NCI-H524 treated with DMSO at 0.1 percent for 48 hours (cell line): ENCODE measurements at regions not wholly inside any gene's neighbourhood (a gene's known extent, or its start where the extent isn't known, plus 50 kb on each side); places are given as distances from the start of the nearest gene placed in this dataset.
"Not testable (repeated sequence)": the region's sequence is repeated elsewhere in the genome, so short reads cannot be mapped to it uniquely, and the experiment has no call there.

Source experiments
- DNase-seq: peaks from one replicate; lab custom pipeline; 2025; lab: John Stamatoyannopoulos, UW

DNA sequence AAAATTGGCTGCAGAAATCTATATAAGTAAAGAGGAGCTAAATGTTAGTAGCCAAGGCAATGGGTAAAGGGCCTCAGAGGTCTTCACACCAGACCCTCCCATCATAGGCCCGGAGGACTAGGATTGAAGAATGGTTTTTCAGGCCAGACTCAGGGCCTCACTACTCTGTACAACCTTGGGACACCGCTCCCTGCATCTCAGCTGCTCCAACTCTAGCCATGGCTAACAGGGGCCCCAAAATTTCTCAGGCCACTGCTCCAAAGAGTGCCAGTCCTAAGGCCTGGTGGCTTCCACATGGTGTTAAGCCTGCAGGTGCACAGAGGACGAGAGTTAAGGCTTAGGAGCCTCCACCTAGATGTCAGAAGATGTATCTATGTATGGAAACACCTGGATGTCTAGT is 155.5 kb upstream of the MGAT4C start:
- DNase-seq, result no peak

DNA sequence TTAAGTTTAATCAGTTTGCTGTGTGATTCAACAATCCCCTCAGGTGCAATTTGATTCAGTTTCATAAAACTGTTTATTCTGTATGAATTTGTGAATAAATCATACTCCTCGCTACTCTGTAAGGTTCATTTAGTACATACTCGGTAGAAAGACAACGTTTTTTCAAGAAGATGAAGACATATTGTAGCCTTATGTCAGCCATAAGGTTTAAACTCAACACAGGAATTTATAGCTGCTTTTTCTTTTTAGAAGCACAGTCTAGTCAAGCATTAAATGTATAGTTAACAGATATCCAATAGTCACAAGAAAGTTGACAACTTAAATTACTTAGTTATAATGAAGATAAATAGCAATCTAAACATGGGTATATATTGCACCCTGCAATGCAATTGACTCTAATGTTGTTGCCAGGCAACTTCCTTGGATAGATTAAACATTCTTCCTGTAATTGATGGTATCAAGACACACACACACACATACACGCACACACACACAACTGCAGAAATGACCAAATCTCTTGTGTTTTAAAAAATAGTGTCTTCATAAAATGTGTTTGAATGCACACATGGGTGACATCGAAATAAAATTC is 151.5 kb upstream of the MGAT4C start:
- DNase-seq, result no peak

- DNase-seq, result no peak
Observed at GRCh38 chr12:86389949-86390348, 133.8 kb upstream of the MGAT4C start.

GRCh38 chr12:86387591-86388145 is 131.5 kb upstream of the MGAT4C start:
- no peak for DNase-seq

DNA sequence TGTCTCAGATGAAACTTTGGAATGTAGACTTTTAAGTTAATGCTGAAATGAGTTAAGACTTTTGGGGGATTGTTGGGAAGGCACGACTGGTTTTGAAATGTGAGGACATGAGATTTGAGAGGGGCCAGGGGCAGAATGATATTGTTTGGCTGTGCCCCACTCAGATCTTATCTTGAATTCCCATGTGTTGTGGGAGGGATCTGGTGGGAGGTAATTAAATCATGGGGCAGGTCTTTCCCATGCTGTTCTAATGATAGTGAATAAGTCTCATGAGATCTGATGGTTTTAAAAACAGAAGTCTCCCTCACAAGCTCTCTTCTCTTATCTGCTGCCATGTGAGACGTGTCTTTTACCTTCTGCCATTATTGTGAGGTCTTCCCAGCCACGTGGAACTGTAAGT is 127.6 kb upstream of the MGAT4C start:
- DNase-seq, result not testable (repeated sequence)

GRCh38 chr12:86379337-86379736 is 123.1 kb upstream of the MGAT4C start:
- no peak for DNase-seq

DNA sequence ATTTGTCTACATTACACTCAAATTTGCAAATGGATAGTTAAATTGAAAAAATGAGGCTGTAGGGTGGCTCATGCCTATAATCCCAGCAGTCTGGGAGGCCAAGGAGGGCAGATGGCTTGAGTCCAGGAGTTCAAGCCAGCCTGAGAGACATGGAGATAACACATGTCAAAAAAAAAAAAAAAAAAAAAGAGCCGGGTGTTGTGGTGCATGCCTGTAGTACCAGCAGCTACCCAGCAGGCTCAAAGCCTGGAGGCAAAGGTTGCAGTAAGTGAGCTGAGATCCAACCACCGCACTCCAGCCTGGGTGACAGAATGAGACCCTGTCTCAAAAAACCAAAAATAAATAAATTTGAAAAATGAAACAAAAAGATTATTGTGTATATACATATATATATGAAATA is 119.9 kb upstream of the MGAT4C start:
- no peak for DNase-seq

- DNase-seq, result no peak
Observed at GRCh38 chr12:86373813-86374212, 117.6 kb upstream of the MGAT4C start.

- no peak for DNase-seq
Observed at GRCh38 chr12:86367137-86367536, 110.9 kb upstream of the MGAT4C start.

DNA sequence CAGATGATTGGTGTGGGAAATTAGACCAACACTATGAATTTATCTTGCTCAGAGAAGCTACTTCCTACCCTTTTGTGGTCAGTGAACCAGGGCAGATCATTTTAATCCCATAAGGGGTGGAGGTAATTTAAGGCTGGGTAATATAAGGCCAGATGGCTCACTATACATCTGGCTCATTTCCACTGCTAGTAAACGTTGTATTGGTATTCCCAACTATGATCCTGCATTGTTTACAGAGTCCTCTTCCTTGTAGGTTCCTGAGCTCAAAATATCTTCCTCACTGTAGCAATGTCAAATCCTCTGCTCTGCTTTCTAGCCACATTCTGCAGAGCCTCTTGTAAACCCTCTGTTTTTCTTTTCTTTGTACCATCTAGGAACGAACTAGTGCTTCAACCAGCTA is 93.0 kb upstream of the MGAT4C start:
- DNase-seq, result peak; percentile 78

DNA sequence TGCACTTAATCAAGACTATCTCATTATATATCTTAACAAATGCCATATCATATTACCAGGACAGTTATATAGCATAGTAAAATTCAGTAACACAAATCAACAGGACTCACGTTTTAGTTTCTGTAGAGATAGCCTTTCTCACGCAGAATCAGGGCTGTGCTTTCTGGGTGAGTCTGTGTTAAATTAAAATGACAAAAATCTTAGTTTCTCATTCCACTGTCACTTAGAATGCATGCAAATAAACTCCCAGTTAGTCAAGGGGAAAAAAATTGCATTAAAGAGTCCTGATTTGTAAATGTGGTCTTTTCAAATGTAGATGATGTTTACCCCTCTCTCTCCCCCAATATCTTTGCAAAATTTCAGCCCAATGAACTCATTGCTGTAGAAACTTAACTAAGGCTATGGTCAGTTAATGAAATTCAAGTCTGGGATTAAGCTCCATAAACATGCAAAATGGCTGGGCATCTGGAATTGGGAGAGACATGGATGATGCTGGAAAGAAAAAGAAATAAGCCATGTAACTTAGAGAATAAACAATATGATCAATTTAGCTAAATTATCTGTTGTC is 77.8 kb upstream of the MGAT4C start:
- DNase-seq, result no peak

GRCh38 chr12:86331457-86331856 is 75.3 kb upstream of the MGAT4C start:
- no peak for DNase-seq

DNA sequence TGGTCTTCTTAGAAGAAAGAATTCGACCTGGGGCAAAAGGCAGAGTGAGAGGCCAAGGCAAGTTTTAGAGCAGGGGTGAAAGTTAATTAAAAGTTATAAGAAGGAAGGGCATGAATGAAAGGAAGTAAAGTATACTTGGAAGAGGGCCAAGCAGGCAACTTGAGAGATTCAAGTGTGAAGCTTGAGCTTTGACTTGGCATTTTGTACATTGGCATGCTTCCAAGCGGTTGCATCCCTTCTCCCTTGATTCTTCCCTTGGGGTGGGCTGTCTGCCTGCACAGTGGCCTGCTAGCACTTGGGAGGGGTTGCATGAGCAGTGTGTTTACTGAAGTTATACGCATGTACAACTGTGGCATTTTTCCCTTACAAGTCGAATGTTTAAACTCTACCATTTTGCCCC is 74.8 kb upstream of the MGAT4C start:
- peak; percentile 11 for DNase-seq

DNA sequence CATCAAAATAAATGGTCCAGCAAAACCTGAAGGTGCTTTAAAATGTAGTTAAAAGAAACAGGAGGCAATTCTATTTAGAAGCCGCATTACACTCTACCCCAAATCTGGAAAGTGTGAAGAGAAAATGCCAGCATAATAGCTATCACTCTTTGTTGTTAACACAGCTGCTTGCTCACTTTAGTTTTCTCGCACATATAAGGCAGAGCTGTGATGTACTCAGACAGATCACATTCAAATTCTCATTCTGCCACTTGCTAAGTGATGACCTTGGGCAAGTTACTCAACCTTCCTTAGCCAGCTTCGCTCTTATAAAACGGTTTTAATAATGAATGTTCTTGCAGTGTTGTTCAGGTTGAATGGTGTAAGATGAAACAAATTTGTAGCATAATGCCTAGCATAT is 56.0 kb upstream of the MGAT4C start:
- DNase-seq, result no peak
